GM04503 (cell line): ENCODE measurements at regions not wholly inside any gene's neighbourhood (a gene's known extent, or its start where the extent isn't known, plus 50 kb on each side); places are given as distances from the start of the nearest gene placed in this dataset.
"Not testable (repeated sequence)": the region's sequence is repeated elsewhere in the genome, so short reads cannot be mapped to it uniquely, and the experiment has no call there.

Source experiments
- DNase-seq: peaks from one replicate; pipeline ENCODE4 v3.0.0-alpha.2; 2012; ENCODE audit warnings: low read depth

DNA sequence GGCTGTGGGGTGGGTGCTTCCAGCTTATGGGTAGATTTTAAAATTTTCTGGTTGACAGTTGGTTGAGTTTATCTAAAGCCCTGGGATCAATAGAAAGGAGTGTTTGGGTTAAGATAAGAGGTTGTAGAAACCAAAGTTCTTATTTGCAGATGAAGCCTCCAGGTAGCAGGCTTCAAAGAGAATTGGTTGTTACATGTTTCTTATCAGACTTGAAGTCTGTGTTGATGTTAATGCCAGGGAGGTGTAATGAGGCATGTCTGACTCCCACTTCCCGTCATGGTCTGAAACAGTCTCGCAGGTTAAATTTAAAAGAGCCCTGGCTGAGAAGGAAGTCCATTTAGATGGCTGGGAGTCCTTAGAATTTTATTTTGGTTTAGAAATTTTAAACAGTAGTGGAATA lies 165.2 kb upstream of the TMEM72 start:
- no peak for DNase-seq

- no peak for DNase-seq
Observed at GRCh38 chr10:44747593-44748172, 163.5 kb upstream of the TMEM72 start.

GRCh38 chr10:44749151-44749550 lies 162.0 kb upstream of the TMEM72 start:
- no peak for DNase-seq

- peak; percentile 93 for DNase-seq
Observed at GRCh38 chr10:44752451-44753441, 158.4 kb upstream of the TMEM72 start.

GRCh38 chr10:44754355-44754754 lies 156.8 kb upstream of the TMEM72 start:
- not testable (repeated sequence) for DNase-seq

DNA sequence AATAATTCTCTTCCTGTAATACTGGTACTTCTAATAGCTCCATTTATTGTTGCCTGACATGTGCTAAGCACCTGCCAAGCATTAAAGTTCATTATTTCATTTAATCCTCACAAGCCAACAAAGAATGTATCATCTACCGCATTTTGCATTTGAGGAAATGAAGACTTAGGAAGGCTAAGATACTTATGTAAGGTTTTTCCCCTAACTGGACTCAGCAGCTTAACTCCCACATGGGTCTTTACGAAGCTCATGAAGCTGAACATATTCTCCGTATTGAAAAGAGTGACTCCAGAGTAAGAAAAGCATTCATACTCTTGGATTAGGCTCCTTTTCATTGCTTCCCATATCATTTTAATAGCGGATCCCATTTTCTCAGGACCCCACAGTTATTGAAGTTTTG lies 155.7 kb upstream of the TMEM72 start:
- DNase-seq = no peak

DNA sequence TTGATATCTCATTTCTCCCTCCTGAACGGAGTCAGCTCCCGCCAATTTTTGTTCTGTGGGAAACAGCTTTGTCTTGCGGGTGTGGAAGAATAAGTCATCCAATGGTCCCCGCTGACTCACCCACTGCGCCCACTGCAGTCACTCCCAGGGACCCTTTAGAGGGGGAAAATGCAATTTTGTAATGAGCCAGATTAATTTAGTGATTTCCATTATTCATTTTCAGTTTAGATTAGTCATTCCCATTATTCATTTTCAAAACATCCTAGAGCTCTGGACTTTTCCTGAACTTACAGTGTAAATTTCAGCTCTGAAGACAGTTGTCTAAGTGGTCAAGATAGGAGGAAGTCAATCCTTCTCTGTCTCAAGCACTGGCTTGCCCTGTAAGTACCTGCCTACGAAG lies 154.9 kb upstream of the TMEM72 start:
- peak; percentile 30 for DNase-seq

- no peak for DNase-seq
Observed at GRCh38 chr10:44757551-44758205, 153.5 kb upstream of the TMEM72 start.

DNA sequence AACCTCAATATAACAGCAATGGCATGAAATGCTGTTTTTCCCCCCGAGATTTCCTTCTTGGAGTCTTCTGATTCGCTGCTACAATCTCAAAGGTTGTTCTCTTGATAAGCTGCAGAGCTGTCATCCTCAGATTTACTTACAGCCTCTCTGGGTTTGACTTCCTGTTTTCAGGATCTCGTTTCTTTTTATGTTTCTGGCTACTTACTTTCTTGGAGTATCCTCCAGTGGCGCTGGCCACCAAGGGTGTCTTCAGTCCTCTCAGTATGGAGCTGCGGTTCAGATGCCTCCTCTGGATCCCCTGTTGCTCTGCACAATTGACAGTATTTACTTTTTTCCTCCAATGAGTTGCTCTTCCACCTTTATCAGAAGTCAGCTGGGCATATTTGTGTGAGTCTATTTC lies 152.0 kb upstream of the TMEM72 start:
- no peak for DNase-seq

DNA sequence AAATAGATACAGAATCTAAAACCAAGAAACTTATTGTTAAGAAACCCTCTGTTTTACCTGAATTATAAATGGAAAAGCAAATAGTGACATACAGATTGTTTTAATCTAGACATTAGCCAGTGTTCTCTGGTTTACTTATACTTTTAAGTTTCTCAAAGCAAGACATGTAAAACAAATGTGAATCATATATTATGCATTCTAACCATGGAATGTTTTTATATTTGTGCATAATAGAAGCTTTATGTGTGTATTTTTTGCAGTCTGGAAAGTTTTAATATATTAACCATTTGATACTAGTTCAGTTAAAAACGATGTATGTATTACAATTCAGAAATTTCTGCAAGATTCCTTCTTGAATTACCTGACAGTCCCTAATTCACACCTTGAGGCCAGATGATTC lies 150.6 kb upstream of the TMEM72 start:
- DNase-seq = no peak

- DNase-seq = no peak
Observed at GRCh38 chr10:44761076-44761475, 150.1 kb upstream of the TMEM72 start.

- no peak for DNase-seq
Observed at GRCh38 chr10:44763331-44763730, 147.8 kb upstream of the TMEM72 start.

DNA sequence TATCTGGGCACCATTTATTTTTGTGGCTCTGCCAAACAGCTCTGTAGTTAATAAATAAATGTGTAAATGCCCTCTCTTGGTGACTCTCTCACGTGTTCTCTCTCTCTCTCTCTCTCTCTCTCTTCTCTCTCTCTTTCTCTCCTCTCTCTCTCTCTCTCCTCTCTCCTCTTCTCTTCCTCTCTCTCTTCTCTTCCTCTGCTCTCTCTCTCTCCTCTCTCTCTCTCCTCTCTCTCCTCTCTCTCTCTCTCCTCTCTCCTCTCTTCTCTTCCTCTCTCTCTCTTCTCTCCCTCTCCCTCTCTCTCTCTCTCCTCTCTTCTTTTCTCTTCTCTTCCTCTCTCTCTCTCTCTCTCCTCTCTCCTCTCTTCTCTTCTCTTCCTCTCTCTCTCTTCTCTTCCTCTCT lies 145.8 kb upstream of the TMEM72 start:
- no peak for DNase-seq

GRCh38 chr10:44766631-44767030 lies 144.5 kb upstream of the TMEM72 start:
- DNase-seq = no peak

- DNase-seq = no peak
Observed at GRCh38 chr10:44769450-44769849, 141.7 kb upstream of the TMEM72 start.

DNA sequence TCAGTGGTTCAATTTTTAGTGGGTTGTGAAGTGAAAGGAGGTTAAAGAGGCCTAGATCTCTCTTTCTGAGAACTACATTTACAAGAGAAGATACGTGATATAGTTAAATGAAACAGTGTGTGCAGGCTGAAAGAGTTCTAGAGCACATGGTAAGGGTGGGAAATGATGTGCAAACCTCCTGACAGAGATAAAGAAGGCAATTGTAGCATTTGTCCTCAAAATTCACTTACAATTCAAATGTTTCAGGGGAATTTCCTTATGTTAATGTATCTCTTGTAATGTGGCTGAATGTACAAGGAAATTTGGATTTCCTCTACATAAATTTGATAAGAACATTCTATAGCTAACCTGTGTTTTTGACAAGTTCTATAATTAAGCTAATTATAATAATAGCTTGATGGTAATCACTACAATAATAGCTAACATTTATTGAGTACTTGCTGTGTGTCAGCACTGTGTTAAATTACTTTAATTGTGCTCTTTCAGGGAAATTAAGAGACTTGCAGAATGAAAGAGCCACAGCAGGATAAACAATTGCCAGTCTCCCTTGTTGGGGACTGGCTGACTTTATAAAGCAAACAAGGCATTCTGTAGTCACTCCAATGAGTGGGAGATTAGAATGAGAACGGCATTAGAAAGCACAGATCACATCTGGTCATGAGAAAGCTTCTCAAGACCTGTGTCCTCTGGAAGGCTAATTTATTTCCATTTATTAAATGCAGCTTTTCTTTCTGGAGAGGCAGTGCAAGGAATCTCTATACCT lies 139.7 kb upstream of the TMEM72 start:
- DNase-seq = no peak

- no peak for DNase-seq
Observed at GRCh38 chr10:44773565-44773964, 137.6 kb upstream of the TMEM72 start.

GRCh38 chr10:44774676-44775401 lies 136.3 kb upstream of the TMEM72 start:
- DNase-seq = no peak

- DNase-seq = no peak
Observed at GRCh38 chr10:44775402-44775741, 135.8 kb upstream of the TMEM72 start.

DNA sequence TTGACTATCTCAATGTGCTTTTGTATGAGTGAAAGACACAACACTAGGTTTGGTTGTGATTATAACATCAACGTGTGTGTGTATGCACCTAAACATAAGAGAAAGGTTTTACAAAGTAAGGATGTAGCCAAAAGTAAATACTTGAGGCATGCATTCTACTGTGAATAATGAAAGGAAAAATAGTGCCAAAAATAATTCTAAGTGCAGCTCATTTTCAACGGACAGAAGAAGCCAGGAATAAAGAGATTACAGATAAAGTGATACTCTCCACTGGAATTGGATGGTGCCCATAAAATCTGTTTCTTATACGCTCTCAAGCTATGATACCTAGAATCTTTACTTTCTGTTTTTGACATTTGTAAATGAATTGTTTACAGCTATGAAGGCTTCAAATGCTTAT lies 135.0 kb upstream of the TMEM72 start:
- no peak for DNase-seq

GRCh38 chr10:44779511-44779910 lies 131.6 kb upstream of the TMEM72 start:
- DNase-seq = no peak

DNA sequence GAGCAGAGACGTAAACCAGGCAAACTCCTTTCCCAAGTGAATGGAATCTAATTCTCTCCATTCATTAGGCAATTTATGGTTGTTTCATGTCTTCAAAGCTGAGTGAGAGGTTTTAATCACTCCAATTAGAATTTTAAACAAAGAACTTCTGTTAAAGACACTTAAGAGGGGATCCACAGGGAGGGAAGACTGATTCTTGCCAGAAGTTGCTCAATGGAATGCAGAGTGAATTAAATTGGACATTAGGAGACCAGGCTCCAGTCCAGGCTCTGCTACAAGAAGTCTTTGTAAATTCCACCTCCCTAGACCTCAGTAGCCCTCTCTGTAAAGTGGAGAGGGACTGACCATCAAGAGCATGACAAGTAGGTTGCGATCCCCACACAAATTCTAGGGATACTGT lies 130.7 kb upstream of the TMEM72 start:
- DNase-seq = no peak
